ENCODE measurements at regions not wholly inside any gene's neighbourhood (a gene's known extent, or its start where the extent isn't known, plus 50 kb on each side); places are given as distances from the start of the nearest gene placed in this dataset.

DNA sequence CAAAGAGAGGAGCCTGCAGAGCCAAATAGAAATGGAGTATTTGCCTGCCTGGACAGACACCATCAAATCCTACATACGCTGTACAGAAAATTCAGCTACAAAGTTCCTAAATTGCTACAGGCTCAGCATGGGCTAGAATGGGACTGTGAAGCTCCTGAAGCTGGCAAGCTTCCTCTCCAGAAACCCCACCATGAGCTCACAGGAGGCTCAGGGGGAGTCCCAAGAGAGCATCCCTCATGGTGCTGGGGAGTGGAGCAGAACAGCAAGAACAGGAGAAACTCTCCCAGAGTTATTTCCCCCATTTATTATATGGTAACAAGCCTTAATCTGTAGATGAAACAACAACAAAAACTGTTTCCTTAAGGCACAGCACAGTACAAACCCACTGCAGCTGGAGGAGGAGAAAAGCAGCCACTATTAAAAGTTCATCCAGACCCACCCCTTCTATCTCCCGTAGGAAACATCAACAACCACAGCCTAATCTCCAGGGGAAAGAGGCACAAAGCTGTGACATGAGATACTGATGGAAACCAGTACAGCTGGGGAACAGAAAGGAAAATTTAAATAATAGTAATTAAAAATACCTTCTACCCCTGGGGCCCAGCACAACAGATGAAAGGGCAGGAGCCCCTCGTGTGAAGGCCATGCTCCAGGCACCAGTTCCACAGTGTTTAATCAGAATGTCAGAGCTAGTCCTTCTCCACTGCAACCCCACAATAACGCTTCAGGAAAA is 548.5 kb downstream of the MTRR start:
- H3K4me1 ChIP-seq (ENCODE audit: control insufficient read depth, extremely low read depth, insufficient read depth, low read length): no peaks in the 10 kb centered on the region
- H3K9me3 ChIP-seq (ENCODE audit: control insufficient read depth, insufficient read depth, low read depth, low read length): no peaks in the 10 kb centered on the region
- no peak overlapping the region for H2AFZ ChIP-seq (ENCODE audit: low read length)
- H3K4me2 ChIP-seq (ENCODE audit: extremely low read depth, insufficient read depth, low read length): no peak overlapping the region
- H3K79me2 ChIP-seq (ENCODE audit: control insufficient read depth, insufficient read depth, low read length): no peaks in the 10 kb centered on the region
- no peaks in the 10 kb centered on the region for H3K36me3 ChIP-seq (ENCODE audit: control insufficient read depth, insufficient read depth, low read length)
- no peaks in the 10 kb centered on the region for H4K20me1 ChIP-seq (ENCODE audit: control insufficient read depth, extremely low read depth, insufficient read depth, low read length)
- DNase-seq (ENCODE audit: low read depth in 2 of 2): no peak
- no peak overlapping the region for H3K27ac ChIP-seq (ENCODE audit: insufficient read depth, low read length)
- no peaks in the 10 kb centered on the region for H3K27me3 ChIP-seq (ENCODE audit: control insufficient read depth, insufficient read depth, low read length)
- no peak for TF ChIP-seq EZH2 (IDR thresholded peaks at IDR 0.05; ENCODE audit: low read length, missing control alignments)
- TF ChIP-seq, protein P1, sequence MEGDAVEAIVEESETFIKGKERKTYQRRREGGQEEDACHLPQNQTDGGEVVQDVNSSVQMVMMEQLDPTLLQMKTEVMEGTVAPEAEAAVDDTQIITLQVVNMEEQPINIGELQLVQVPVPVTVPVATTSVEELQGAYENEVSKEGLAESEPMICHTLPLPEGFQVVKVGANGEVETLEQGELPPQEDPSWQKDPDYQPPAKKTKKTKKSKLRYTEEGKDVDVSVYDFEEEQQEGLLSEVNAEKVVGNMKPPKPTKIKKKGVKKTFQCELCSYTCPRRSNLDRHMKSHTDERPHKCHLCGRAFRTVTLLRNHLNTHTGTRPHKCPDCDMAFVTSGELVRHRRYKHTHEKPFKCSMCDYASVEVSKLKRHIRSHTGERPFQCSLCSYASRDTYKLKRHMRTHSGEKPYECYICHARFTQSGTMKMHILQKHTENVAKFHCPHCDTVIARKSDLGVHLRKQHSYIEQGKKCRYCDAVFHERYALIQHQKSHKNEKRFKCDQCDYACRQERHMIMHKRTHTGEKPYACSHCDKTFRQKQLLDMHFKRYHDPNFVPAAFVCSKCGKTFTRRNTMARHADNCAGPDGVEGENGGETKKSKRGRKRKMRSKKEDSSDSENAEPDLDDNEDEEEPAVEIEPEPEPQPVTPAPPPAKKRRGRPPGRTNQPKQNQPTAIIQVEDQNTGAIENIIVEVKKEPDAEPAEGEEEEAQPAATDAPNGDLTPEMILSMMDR (conservative IDR thresholded peaks at IDR 0.05 in 1 of 2, IDR thresholded peaks at IDR 0.05 in 1 of 2; ENCODE audit: low read depth in 1 of 2, low read length in 2 of 2): no peak
- H3K9ac ChIP-seq (ENCODE audit: insufficient read depth, low read length): no peak overlapping the region
- no peak overlapping the region for H3K4me3 ChIP-seq (replicated peaks in 1 of 4; ENCODE audit: control extremely low read depth in 1 of 4, insufficient read depth in 1 of 4, low read depth in 3 of 4, low read length in 4 of 4)

DNA sequence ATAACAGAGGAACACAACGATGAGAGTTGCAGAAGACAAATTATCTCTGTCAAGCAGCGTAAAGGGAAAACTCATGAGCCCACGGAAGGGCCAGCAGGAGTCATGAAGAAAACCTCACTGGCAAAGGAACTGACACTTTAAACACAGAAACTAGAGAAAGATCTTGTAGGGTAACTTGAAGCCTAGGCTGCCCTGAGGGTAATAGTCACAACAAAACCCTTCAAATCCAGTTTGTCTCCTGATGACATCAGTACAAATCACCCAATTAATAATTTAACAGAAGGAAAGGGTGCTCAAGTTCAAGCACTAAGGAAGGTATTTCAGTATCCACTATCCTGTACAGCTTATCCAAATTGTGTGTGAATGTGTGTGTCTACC is 549.1 kb downstream of the MTRR start:
- no peak for TF ChIP-seq EZH2 (IDR thresholded peaks at IDR 0.05; ENCODE audit: low read length, missing control alignments)
- TF ChIP-seq, protein P1 (conservative IDR thresholded peaks at IDR 0.05 in 1 of 2, IDR thresholded peaks at IDR 0.05 in 1 of 2; ENCODE audit: low read depth in 1 of 2, low read length in 2 of 2): no peak
- no peaks in the 10 kb centered on the region for H3K9me3 ChIP-seq (ENCODE audit: control insufficient read depth, insufficient read depth, low read depth, low read length)
- no peaks in the 10 kb centered on the region for H4K20me1 ChIP-seq (ENCODE audit: control insufficient read depth, extremely low read depth, insufficient read depth, low read length)
- no peak overlapping the region for H3K4me3 ChIP-seq (replicated peaks in 1 of 4; ENCODE audit: control extremely low read depth in 1 of 4, insufficient read depth in 1 of 4, low read depth in 3 of 4, low read length in 4 of 4)
- H3K79me2 ChIP-seq (ENCODE audit: control insufficient read depth, insufficient read depth, low read length): no peaks in the 10 kb centered on the region
- no peaks in the 10 kb centered on the region for H3K4me1 ChIP-seq (ENCODE audit: control insufficient read depth, extremely low read depth, insufficient read depth, low read length)
- no peak overlapping the region for H3K27ac ChIP-seq (ENCODE audit: insufficient read depth, low read length)
- no peaks in the 10 kb centered on the region for H3K36me3 ChIP-seq (ENCODE audit: control insufficient read depth, insufficient read depth, low read length)
- no peaks in the 10 kb centered on the region for H3K27me3 ChIP-seq (ENCODE audit: control insufficient read depth, insufficient read depth, low read length)
- no peak overlapping the region for H3K9ac ChIP-seq (ENCODE audit: insufficient read depth, low read length)
- H3K4me2 ChIP-seq (ENCODE audit: extremely low read depth, insufficient read depth, low read length): no peak overlapping the region
- H2AFZ ChIP-seq (ENCODE audit: low read length): no peak overlapping the region
- DNase-seq (ENCODE audit: low read depth in 2 of 2): no peak

DNA sequence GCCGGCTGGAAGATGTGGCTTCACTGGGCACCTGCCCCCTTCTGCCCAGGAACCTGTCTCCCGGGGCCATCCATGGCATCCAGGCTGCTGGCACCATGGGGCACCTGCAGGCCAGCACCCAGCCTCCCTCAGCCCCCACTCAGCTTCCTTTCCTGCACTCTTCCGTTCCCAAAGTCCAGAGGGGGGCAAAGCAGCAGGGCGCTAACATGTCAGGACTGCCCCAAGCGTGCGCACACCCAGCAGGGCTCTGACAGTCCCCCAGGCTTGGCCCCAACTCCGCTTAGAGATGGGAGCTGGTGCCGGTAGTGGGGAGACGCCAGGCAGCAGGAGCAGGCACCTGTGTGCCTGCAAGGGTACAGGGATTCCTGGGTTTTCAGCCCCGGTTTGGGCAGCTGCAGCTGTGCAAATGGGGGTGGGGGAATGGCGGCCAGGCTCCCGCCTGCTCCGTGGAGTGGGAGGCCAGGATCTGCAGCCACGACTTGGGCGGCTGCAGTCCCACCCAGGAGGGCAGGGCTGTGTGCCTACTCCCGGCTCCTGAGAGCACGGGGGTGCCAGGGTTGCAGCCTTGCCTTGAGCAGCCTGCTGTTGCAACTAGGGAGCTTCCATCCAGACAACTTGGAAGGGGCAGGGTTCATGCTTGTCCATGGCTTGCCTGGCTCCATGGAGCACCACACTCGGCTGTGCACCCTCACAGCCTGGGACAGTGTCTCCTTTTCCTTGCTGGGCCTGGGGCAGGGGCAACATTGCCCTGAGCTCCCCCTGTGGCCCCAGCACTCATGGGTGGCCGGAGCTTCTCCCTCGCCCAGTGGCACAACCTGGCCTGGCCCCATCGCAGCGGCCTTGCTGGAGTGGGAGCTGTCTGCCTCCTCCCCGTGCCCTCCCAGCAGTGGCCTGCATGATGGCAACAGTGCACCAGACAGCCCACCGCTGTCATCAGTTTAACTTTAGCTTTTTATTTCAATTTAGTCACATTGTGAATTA is 561.1 kb downstream of the MTRR start:
- Histone ChIP-seq H3K4me2 (ENCODE audit: extremely low read depth, insufficient read depth, low read length) (no peak overlapping the region), H3K4me1 (ENCODE audit: control insufficient read depth, extremely low read depth, insufficient read depth, low read length) (no peaks in the 10 kb centered on the region), H2AFZ (ENCODE audit: low read length) (no peak overlapping the region), H3K9me3 (ENCODE audit: control insufficient read depth, insufficient read depth, low read depth, low read length) (no peaks in the 10 kb centered on the region), H3K27ac (ENCODE audit: insufficient read depth, low read length) (no peak overlapping the region), H3K79me2 (ENCODE audit: control insufficient read depth, insufficient read depth, low read length) (no peaks in the 10 kb centered on the region), H3K36me3 (ENCODE audit: control insufficient read depth, insufficient read depth, low read length) (no peaks in the 10 kb centered on the region), H3K27me3 (ENCODE audit: control insufficient read depth, insufficient read depth, low read length) (no peaks in the 10 kb centered on the region), H3K9ac (ENCODE audit: insufficient read depth, low read length) (no peak overlapping the region), H4K20me1 (ENCODE audit: control insufficient read depth, extremely low read depth, insufficient read depth, low read length) (no peaks in the 10 kb centered on the region), H3K4me3 (replicated peaks in 1 of 4; ENCODE audit: control extremely low read depth in 1 of 4, insufficient read depth in 1 of 4, low read depth in 3 of 4, low read length in 4 of 4) (no peak overlapping the region)
- DNase-seq (ENCODE audit: low read depth in 2 of 2): no peak
- TF ChIP-seq, protein P1 (conservative IDR thresholded peaks at IDR 0.05 in 1 of 2, IDR thresholded peaks at IDR 0.05 in 1 of 2; ENCODE audit: low read depth in 1 of 2, low read length in 2 of 2): no peak
- TF ChIP-seq EZH2 (IDR thresholded peaks at IDR 0.05; ENCODE audit: low read length, missing control alignments): no peak

Data from fibroblast of lung (primary cell).